Chondrocyte (in vitro differentiated cells): ENCODE measurements at regions not wholly inside any gene's neighbourhood (a gene's known extent, or its start where the extent isn't known, plus 50 kb on each side); places are given as distances from the start of the nearest gene placed in this dataset.

Source experiments
- DNase-seq: peaks from one replicate; pipeline ENCODE4 v3.0.0; 2021; ENCODE audit warnings: mixed read lengths, low spot score
- H3K27ac Mint-ChIP-seq: one replicate; pipeline ENCODE4 v1.8.0; 2021; ENCODE audit warnings: mild to moderate bottlenecking, moderate library complexity, mixed read lengths; ENCODE audit not compliant: unreplicated experiment
- H3K27me3 Mint-ChIP-seq: 2 replicates; pipeline ENCODE4 v1.8.0; 2021; ENCODE audit warnings: low read depth, mixed read lengths
- H3K36me3 Mint-ChIP-seq: 2 replicates; pipeline ENCODE4 v1.8.0; 2021; ENCODE audit warnings: low read depth, mixed read lengths
- H3K4me1 Mint-ChIP-seq: 2 replicates; pipeline ENCODE4 v1.8.0; 2021; ENCODE audit warnings: low read depth, mild to moderate bottlenecking, mixed read lengths
- H3K4me3 Mint-ChIP-seq: one replicate; pipeline ENCODE4 v1.8.0; 2021; ENCODE audit warnings: mild to moderate bottlenecking, moderate library complexity, mixed read lengths; ENCODE audit not compliant: unreplicated experiment
- H3K9me3 Mint-ChIP-seq: 2 replicates; pipeline ENCODE4 v1.8.0; 2021; ENCODE audit warnings: low read depth, mixed read lengths
- CTCF ChIP-seq: fragments of 200-600 bp; sonication (generic); IDR thresholded peaks from 2 replicates; pipeline ENCODE4 v1.5.0; 2021; ENCODE audit warnings: antibody characterized with exemption, mild to moderate bottlenecking, moderate library complexity

- DNase-seq, result no peak
- H3K4me1 Mint-ChIP-seq, result no peaks in the 10 kb centered on the region
- H3K36me3 Mint-ChIP-seq, result no peaks in the 10 kb centered on the region
- no peaks in the 10 kb centered on the region for H3K9me3 Mint-ChIP-seq
- no peak for TF ChIP-seq CTCF
- H3K27ac Mint-ChIP-seq, result no peak overlapping the region
- H3K4me3 Mint-ChIP-seq, result no peak overlapping the region
- peaks cover 10% of the 10 kb centered on the region for H3K27me3 Mint-ChIP-seq
These were observed 263.2 kb downstream of the NR2F2 start for GRCh38 chr15:96593735-96594134.

GRCh38 chr15:96595951-96596350, 265.5 kb downstream of the NR2F2 start:
- TF ChIP-seq CTCF, result no peak
- Mint-ChIP-seq H3K36me3 (no peaks in the 10 kb centered on the region), H3K27me3 (peaks cover 6% of the 10 kb centered on the region), H3K4me1 (no peaks in the 10 kb centered on the region), H3K4me3 (no peak overlapping the region), H3K9me3 (no peaks in the 10 kb centered on the region), H3K27ac (no peak overlapping the region)
- no peak for DNase-seq

DNA sequence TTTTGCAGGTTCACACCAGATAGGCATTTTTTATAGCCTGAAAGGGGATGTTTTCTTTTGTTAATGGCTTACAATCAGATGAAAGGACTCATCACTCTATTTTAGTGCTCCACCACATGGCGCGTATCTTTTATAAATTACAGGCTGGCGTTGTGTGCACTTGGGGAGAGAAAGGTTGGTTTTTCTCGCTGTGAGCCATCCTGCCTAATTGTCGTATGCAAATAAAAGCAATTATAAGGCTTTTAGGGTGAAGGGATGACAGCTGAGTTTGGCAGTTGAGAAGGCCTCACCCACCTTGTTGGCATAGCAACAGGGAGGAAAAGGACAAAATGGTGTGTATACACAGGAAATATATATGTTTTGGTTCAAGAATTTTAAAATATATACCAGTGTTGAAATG, 268.0 kb downstream of the NR2F2 start:
- Mint-ChIP-seq H3K9me3 (no peaks in the 10 kb centered on the region), H3K4me3 (no peak overlapping the region), H3K27ac (no peak overlapping the region), H3K27me3 (peaks cover 1% of the 10 kb centered on the region), H3K4me1 (no peaks in the 10 kb centered on the region), H3K36me3 (no peaks in the 10 kb centered on the region)
- DNase-seq, result no peak
- no peak for TF ChIP-seq CTCF

- Mint-ChIP-seq H3K27ac (no peak overlapping the region), H3K36me3 (no peaks in the 10 kb centered on the region), H3K4me1 (no peaks in the 10 kb centered on the region), H3K27me3 (peaks cover 1% of the 10 kb centered on the region), H3K9me3 (no peaks in the 10 kb centered on the region), H3K4me3 (no peak overlapping the region)
- no peak for DNase-seq
- no peak for TF ChIP-seq CTCF
These were observed 268.8 kb downstream of the NR2F2 start for GRCh38 chr15:96599268-96599667.

DNA sequence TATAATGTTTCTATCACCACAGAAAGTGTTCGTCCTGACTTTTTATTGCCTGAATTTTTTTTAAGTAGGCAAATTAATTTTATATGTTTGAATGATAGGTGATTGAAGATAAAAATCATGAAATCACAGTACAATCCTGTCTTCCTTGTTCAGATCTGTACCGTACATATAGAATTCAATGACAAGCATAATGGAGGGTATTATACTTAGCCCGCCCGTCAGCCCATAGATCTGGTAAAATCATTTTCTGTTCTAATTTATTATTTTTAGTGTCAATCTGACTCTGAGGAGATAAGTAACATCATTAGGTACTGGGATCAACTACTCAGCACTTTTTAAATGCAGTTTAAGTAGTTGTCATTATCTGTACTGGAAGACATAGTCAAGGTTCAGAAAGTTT, 269.9 kb downstream of the NR2F2 start:
- Mint-ChIP-seq H3K36me3 (no peaks in the 10 kb centered on the region), H3K4me1 (no peaks in the 10 kb centered on the region), H3K4me3 (no peak overlapping the region), H3K9me3 (no peaks in the 10 kb centered on the region), H3K27ac (no peak overlapping the region), H3K27me3 (peaks cover 1% of the 10 kb centered on the region)
- no peak for TF ChIP-seq CTCF
- no peak for DNase-seq
